ENCODE measurements at regions not wholly inside any gene's neighbourhood (a gene's known extent, or its start where the extent isn't known, plus 50 kb on each side); places are given as distances from the start of the nearest gene placed in this dataset.
"Not testable (repeated sequence)": the region's sequence is repeated elsewhere in the genome, so short reads cannot be mapped to it uniquely, and the experiment has no call there.

DNA sequence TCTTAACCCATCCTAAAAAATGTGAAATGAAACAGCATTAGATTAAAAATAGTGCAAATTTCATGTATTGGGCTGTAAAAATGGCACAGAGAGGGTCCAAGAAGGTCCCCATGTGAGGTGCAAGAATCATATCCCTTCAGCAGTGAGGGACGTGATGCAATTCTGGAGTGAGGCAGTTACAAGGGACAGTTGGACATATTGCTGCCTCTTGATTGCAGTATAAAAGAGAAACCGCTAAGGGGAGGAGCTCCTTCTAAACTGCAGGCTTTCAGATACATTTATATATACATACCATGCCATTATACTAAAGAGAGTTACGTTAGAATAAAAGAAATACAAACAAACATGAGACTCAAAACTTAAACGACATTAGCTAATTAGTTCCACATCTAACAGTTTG lies 304.2 kb upstream of the CTNNB1 start:
- DNase-seq (ENCODE audit: low read depth in 2 of 2) = no peak

DNA sequence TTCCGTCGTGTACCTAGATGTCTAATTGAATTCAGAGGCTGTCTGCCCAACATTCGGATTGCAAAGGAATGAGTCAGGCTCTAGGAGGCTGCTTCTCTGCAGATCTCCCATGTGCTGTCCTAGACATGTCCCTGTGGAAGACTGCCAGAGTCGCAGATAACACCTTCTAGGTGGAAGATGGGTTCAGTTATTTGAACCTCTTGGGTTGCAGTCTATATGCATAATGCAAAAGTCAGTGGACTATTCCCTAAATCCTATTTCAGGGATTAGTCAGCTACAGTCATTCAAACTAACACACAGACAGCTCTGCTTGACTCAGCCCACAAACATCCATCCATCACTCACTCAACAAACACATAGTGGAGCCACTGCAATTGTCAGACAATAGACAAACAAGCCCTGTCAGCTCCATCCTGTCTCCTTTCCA lies 300.0 kb upstream of the CTNNB1 start:
- no peak for DNase-seq (ENCODE audit: low read depth in 2 of 2)

DNA sequence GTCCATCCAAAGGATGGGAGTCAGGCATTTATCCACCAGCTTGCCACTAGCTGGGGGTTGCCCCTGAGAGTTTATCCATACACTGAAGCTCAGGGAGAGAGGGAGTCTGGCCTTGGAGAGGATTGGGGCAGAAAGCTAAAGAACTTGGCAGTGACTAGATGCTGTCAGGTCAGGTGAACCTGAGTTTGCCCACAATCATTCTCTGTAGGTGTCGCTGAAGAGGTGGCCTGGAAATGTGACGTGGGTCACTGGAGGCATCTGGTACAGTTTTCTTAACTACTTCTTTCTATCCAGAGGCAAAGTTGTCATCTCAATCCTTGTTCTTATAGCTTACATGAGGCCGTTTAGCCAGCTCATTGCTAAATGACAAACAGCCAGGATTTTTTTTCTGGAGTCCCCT lies 298.0 kb upstream of the CTNNB1 start:
- DNase-seq (ENCODE audit: low read depth in 2 of 2) = no peak

DNA sequence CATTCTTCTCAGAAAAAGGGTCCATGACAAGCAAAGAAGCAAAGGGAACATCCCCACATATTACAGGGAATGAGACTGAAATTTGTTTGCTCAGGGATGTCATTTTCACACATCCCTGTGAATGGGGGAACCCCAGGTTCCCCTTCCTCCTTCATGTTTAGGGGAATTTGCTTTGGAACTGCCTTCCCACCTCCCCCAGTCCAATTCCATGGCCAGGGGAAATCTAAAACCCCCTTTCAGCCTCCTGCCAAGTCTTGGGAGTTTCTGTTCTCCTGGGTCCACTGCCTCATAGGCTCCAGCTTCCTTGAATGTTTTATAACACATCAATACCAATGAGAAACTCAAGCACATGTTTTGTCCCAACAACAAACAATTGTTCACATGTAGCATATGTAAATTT lies 297.5 kb upstream of the CTNNB1 start:
- DNase-seq (ENCODE audit: low read depth in 2 of 2) = no peak

DNA sequence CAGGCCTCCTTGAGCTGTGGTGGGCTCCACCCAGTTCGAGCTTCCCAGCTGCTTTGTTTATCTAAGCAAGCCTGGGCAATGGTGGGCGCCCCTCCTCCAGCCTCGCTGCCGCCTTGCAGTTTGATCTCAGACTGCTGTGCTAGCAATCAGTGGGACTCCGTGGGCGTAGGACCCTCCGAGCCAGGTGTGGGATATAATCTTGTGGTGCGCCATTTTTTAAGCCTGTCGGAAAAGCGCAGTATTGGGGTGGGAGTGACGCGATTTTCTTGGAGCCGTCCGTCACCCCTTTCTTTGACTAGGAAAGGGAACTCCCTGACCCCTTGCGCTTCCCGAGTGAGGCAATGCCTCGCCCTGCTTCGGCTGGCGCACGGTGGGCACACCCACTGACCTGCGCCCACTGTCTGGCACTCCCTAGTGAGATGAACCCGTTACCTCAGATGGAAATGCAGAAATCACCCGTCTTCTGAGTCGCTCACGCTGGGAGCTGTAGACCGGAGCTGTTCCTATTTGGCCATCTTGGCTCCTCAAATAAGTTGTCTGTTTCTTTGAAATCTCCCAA lies 291.3 kb upstream of the CTNNB1 start:
- DNase-seq (ENCODE audit: low read depth in 2 of 2) = not testable (repeated sequence)

DNA sequence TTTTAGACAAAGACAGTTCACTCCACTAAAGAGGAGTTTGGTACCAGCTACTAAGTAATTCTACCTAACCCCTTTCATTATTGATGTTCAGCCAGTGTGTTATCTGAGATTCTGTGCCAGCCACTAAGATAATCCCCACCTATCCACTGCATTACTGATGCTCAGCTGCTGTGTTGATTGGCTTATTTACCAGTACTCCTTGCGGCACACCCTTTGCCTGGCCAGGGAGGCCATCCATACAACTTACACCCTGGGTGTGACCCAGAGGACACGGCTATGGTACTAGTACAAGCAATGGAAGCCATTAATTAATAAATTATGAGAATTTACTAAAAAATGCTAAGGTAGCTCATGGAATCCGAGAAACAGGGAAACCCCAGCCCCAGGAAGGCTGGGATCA lies 290.7 kb upstream of the CTNNB1 start:
- no peak for DNase-seq (ENCODE audit: low read depth in 2 of 2)

DNA sequence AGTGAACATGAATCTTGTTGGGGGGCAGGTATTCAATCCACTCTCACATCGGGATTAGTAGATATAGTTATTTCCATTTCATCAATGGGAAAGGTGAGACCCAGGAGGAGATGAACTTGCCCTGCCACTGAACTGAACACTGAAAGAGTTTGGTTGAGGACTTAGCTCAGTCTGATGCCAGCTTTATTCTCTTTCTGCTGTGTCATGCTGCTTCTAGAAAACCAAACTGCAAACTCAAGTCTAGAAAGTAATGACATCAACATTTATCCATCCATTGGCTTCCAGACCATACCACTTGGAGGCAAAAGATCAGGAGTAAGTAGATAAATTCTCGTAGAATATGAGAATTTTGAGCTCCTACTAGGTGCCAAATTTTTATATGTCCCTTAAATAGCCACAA lies 288.0 kb upstream of the CTNNB1 start:
- DNase-seq (ENCODE audit: low read depth in 2 of 2) = no peak

DNA sequence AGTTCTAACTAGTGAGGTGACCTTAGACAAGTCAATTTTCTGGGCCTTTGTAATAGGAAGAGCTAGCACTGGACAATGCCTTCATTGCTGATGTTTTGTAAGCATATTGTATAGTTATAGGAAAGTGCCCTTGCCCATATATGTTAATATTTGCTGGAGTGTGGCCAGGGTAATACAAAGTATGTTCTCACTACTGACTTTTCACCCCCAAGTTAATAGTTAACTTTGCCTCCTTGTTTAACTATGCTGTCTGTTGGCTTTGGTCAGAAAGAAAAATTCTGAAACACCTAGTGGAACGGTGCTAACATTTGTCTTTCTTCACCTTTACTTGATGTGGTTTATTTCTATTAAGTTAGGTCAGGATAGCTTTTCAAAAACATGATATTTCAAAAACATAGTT lies 287.4 kb upstream of the CTNNB1 start:
- DNase-seq (ENCODE audit: low read depth in 2 of 2) = no peak

DNA sequence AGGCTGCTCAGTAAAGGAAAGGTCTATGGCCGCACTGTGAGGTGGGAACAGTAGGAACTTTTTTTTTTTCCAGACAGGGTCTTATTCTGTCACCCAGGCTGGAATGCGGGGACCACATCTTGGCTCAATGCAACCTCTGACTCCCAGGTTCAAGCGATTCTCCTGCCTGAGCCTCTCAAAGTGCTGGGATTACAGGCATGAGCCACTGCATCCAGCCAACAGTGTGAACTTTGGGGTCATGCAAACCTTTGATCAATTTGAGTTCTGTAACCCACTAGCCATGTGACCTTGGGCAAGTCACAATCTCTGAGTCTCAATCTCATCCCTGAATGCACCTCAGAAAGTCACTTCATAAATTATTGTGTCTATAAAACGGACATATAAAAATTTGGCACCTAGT lies 286.8 kb upstream of the CTNNB1 start:
- DNase-seq (ENCODE audit: low read depth in 2 of 2) = no peak

DNA sequence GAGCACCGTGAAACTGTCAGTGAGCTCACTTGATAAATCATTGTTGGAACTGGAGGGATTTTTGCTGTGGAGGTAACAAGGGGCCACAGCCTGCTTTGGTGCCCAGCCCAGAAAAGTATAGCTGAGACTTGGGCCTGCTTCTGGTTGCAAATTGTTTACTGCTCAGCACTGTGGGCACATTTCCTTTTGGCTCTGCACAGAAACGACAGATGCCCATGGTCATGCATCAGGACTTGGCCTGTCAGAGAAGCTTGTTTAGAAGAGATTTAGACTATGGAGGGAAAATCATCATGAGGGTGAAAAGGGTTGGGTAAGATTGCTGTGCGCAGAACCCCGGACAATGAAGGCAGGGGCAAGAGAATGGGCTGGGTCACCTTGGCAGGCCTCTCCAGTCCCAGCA lies 286.1 kb upstream of the CTNNB1 start:
- DNase-seq (ENCODE audit: low read depth in 2 of 2) = no peak

DNA sequence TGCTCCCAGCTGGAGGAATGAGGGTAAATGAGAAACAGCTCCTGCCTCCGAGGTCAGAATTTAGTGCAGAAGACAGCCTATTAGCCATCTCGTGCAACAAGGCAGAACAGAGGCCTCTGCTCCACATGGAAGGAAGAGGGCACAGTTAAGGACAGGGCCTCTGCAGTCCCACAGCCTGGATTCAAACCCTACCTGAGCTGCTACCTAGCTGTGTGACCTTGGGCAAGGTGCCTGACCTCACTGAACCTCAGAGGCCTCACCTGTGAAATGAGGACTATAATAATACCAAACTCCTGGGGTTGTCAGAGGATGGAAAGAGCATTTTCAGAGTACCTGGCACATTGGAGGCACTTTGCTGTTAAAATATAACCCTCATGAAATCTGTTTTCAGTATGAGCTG lies 285.7 kb upstream of the CTNNB1 start:
- DNase-seq (ENCODE audit: low read depth in 2 of 2) = no peak

DNA sequence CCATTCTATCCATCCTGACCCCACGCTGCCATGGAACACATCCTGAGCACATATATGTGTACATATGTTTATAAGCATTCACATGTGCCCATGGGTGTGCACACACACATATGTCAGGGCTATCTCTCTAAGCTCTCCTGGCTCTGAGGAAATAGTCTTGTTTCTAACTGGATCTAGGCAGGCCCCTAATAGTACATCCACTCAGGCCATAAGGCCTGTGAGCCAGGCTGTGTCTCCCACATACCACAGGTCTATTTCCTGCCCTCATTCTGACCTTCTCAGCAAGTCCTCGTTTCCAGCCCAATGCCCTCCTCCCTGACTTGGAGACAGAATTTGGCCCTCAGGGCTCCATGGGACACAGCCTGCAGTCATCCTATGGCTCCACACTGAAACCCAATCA lies 284.8 kb upstream of the CTNNB1 start:
- DNase-seq (ENCODE audit: low read depth in 2 of 2) = no peak

DNA sequence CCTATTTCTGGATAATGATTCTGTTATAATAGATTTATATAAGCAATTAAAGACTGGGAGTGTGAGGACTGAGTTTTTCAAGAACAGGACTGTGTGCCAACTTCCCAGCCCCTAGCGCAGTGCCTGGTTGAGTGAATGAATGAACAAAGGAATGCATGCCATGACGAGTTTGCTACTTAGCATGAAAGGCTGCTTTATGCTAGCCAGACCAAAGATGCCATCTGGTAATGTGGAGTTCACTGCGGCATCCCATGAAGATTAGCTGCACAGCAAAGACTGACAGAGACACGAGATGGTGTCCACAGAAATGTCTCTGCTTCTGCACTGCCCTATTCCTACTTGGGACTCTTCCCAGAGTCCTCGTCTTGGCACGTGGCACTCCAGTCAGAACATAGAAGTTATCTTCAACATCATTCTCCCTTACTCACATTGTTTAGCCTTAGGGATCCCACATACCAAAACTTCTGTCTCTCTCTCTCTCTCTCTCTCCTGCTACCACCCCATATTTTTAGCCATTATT lies 283.9 kb upstream of the CTNNB1 start:
- DNase-seq (ENCODE audit: low read depth in 2 of 2) = no peak

DNA sequence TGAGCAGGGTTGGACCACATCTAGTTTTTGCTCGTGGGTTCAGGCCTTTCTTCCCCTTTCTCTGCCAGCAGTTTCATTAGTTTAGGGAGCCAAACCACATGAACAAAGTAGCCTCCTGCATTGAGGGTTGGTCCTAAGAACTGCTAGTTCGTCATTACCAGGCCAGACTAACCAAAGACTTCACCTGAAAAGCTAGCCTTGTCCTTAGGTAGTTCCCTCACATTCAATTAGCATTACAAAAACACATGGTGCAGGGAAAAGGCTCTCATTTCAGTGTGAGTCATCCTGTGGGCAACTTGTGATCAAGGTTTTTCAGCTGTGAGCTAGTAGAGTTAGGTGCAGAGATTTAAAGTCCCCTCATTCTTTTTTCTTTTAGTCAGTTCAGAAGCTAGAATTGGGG lies 279.3 kb upstream of the CTNNB1 start:
- no peak for DNase-seq (ENCODE audit: low read depth in 2 of 2)

DNA sequence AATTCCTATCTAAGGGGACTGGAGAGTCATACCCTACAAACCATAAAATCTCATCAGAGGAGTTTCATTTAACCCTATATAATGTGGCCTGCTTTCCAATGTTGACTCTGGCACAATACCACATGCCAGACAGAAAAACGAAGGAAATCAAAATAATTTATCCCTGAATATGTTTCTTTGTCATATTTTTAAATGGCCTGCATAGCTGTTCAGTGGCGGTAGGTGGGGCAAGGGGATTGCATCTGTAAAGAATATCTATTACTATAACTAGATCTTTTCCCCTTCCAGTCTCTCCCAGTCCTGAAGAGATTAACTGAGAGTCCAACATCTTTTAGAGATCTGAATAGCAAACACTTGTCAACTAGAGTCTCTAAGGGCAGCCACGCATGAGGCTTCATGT lies 278.1 kb upstream of the CTNNB1 start:
- no peak for DNase-seq (ENCODE audit: low read depth in 2 of 2)

DNA sequence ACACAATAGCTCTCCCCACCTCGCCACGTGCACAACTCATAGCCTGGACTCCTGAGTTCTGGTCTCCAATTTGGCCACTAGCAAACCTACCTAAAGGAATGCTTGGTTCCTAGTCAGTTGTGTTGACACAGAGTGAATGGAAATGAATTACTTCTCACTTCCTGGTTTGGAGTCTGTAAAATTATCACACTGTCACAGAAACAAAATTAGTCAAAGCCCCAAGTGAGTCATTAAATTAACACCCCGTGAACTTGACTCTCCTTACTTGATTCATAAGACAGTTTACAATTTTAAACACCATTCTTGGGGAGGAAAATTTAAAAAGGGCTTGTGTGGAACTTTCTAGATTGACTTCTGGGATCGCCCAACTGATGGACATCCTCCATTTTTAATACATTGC lies 276.2 kb upstream of the CTNNB1 start:
- no peak for DNase-seq (ENCODE audit: low read depth in 2 of 2)

DNA sequence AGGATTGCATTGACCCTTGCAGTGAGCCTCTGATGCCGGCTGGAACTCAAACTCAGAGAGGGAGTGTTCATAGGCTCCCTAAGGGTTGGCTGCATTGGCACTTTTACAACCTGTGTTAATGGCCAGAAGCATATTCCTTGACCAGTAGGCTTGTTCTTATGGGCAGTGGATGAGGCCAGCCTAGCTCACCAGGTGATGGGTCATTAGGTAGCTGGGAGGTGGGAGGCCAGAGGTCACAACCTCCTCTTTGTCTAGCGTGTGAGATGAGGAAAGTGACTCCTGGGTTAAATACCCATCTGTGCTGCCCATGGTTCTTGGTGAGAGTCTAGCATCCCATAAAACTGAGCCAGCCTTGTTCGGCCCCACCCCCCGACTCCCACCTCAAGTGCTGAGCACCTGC lies 275.7 kb upstream of the CTNNB1 start:
- DNase-seq (ENCODE audit: low read depth in 2 of 2) = no peak

DNA sequence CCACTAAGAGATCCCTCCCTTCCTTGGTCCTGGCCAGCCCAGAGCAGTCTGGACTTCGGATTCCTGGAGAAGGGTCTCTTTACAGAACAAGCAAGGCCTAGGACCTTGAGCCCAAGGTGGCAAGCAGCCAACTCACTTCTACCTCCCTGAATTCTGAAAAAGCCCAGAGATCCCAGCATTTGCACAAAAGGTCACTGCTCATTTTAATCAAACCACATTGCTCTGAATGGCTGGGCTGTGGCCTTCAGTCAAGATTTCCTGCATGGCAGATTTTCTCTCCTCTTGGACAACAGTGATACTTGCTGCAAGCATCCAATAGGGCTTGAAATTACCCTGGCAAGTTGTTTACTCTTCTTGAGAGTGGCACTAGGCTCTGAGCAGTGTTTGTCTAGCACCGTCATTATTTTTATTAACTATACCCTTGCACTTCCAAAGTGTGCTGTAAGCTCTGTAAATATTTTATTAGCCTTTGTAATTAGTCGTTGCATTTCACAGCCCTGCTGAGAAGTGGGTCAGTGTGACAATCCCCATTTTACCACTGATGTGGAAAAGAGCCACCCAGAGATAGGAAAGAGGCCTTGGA lies 274.7 kb upstream of the CTNNB1 start:
- DNase-seq (ENCODE audit: low read depth in 2 of 2) = no peak

DNA sequence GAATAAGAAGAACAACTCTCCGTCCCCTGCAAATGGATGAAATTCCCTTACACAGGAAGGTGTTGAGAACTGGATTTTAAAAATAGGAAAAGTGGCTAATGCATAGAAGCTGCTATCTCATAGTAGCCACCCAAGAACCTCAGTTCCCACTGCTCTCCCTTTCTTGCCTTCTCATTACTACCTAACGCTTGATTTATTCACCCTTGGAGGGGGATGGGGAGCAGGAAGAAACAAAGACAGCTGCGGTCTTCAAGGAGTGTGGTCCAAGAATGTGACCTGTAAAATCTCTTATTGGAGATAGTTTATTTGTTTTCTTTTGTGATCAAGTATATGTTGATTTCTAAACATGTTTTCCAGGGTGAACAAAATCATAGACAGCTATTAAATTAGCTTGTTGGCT lies 274.1 kb upstream of the CTNNB1 start:
- no peak for DNase-seq (ENCODE audit: low read depth in 2 of 2)

DNA sequence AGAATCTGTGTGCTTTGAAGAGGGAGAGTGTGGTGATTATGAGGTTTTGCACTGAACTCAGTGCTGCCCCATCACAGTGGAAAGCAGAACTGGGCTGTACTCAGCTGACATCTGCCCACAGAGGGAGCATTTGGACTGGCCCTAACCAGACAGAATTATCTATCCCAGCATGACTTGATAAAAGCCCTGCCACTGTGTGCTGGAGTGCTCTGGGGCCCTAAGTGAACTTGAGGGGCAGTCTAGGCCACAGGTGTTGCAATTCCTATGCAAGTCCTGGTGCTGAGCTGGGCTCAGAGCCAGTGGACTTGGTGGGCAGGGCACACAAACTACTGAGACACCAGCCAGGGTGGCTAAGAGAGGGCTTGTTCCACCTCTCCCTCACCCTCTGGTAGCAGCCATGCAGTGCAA lies 269.2 kb upstream of the CTNNB1 start:
- no peak for DNase-seq (ENCODE audit: low read depth in 2 of 2)

DNA sequence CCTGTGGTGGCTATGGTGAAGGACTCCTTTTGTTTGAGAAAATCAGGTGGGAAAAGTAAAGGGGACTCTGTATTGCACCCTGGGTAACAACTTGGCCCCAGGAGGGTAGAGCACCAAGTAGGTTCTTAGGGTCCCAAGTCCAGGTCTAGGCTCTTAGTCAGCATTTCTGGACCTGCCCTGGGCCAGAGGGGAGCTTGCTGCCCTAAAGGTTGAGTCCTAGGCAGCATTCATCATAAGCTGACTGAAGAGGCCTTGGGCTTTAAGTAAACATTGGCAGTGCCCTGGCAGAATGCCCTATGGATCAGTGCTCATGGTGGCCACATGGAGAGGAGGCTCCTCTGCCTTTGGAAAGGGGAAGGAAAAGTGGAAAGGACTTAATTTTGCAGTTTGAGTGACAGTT lies 268.5 kb upstream of the CTNNB1 start:
- DNase-seq (ENCODE audit: low read depth in 2 of 2) = no peak

DNA sequence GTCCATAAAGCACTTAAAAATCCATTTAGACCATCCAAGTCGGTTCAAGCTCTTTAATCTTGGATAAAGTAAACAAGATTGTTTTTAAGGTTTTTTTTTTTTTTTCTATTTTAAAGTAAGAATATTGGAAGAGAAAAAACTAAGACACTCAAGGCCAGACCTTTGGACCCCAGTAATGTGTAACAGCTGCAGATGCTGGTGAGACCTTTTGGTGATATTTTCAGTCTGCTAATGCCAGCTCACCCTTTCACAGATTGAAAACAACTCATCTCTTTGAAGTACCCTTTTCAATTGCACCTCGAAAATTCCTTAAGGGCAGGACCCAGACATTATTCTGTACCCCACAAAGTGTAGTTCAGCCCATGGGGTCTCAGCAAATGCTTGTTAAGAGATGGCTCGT lies 260.7 kb upstream of the CTNNB1 start:
- DNase-seq (ENCODE audit: low read depth in 2 of 2) = no peak

DNA sequence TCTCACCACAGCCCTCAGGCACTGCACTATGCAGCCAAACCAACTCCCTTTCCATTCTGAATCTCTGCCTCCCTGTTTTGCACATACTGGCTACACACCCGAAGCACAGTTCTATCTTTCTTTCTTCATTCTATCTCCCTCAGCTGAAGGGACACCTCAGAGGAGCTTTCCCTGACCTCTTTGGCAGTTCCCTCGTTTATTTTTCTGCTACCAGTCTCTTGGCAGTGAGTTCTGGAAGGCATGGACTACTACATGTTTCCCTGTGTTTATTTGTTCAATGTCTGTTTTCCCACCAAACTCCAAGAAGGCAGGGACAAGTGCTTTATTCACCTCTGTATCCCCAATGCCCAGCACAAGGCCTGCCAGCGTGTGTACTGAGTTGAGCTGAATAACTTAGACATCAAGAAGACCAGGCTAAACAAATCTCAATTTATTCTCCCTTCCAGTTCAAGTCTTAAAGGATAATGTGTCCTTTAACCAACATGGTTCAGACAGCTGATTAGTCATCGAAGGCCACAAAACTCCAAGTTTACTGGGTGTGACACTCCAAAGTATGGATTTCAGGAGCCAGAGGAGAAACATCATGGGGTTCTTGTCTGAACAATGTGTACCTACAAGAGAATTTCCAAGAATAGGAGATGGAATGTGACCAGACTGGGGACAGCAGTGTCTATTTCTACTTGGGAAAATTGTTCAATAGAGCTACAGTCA lies 260.1 kb upstream of the CTNNB1 start:
- no peak for DNase-seq (ENCODE audit: low read depth in 2 of 2)

DNA sequence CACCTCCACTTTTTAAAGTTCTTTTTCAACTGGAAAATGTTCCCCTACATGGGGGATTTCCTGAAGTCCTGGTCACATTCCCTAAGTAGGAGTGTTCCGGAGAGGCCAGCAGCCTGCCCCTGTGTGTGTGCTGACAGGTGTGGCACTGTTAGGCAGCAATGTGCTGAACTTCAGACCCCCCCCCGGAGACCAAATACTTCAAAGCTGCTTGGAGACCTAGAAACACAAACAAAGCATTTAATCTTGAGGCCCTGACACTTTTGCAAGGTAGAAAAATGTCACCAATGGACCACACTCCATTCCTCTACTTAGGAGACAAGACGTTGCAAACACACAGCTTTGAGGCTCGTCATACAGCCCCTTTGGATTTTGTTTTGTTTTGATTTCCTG lies 259.6 kb upstream of the CTNNB1 start:
- DNase-seq (ENCODE audit: low read depth in 2 of 2) = no peak

Measured in stimulated activated CD4-positive, alpha-beta T cell treated with anti-CD3 and anti-CD28 coated beads, Interleukin-15, amount 100 ng/mL, for 48 hours (primary cell).